H9 (cell line): ENCODE measurements at regions not wholly inside any gene's neighbourhood (a gene's known extent, or its start where the extent isn't known, plus 50 kb on each side); places are given as distances from the start of the nearest gene placed in this dataset.

Experiments used
- DNase-seq: peaks from one replicate; pipeline ENCODE4 v3.0.0-alpha.2; 2017
- H2AFZ ChIP-seq: one replicate; pipeline ENCODE4 v1.6.1; 2013; ENCODE audit warnings: mild to moderate bottlenecking, low read length, control low read depth, moderate library complexity
- H2AK5ac ChIP-seq: 2 replicates; pipeline ENCODE4 v1.6.1; 2013; ENCODE audit warnings: low read length, control low read depth, mixed read lengths; ENCODE audit not compliant: insufficient read length
- H2BK120ac ChIP-seq: one replicate; pipeline ENCODE4 v1.6.1; 2013; ENCODE audit warnings: low read depth, mild to moderate bottlenecking, low read length, control low read depth, inconsistent platforms; ENCODE audit not compliant: poor library complexity, severe bottlenecking
- H2BK12ac ChIP-seq: 2 replicates; pipeline ENCODE4 v1.6.1; 2013; ENCODE audit warnings: low read length, control low read depth, mixed read lengths, low read depth; ENCODE audit not compliant: insufficient read length
- H2BK15ac ChIP-seq: 2 replicates; pipeline ENCODE4 v1.6.1; 2013; ENCODE audit warnings: low read depth, low read length, control low read depth
- H2BK20ac ChIP-seq: one replicate; pipeline ENCODE4 v1.6.1; 2013; ENCODE audit warnings: low read depth, mild to moderate bottlenecking, low read length, control low read depth, inconsistent platforms; ENCODE audit not compliant: poor library complexity, severe bottlenecking
- H2BK5ac ChIP-seq: 2 replicates; pipeline ENCODE4 v1.6.1; 2013; ENCODE audit warnings: low read length, control low read depth, mixed read lengths; ENCODE audit not compliant: insufficient read length
- H3K14ac ChIP-seq: 2 replicates; pipeline ENCODE4 v1.6.1; 2013; ENCODE audit warnings: low read length, control low read depth; ENCODE audit not compliant: insufficient read depth
- H3K18ac ChIP-seq: 2 replicates; pipeline ENCODE4 v1.6.1; 2013; ENCODE audit warnings: low read depth, mild to moderate bottlenecking, mixed read lengths, low read length, control low read depth; ENCODE audit not compliant: insufficient read length
- H3K23ac ChIP-seq: 2 replicates; pipeline ENCODE4 v1.6.1; 2013; ENCODE audit warnings: low read length, control low read depth, mixed read lengths, low read depth; ENCODE audit not compliant: insufficient read length
- H3K23me2 ChIP-seq: 2 replicates; pipeline ENCODE4 v1.6.1; 2013; ENCODE audit warnings: low read depth, mild to moderate bottlenecking, mixed read lengths, low read length, control low read depth; ENCODE audit not compliant: insufficient read length, poor library complexity, severe bottlenecking
- H3K27ac ChIP-seq: 2 replicates; pipeline ENCODE4 v1.5.1; 2013; ENCODE audit warnings: low read length, control low read depth, mixed read lengths, low read depth; ENCODE audit not compliant: insufficient read length
- H3K27me3 ChIP-seq: 2 replicates; pipeline ENCODE4 v1.6.1; 2013; ENCODE audit warnings: low read length, control low read depth, inconsistent platforms; ENCODE audit not compliant: insufficient read depth
- H3K4ac ChIP-seq: 2 replicates; pipeline ENCODE4 v1.6.1; 2013; ENCODE audit warnings: low read depth, mild to moderate bottlenecking, control low read depth, inconsistent platforms, low read length, moderate library complexity
- H3K4me1 ChIP-seq: 2 replicates; pipeline ENCODE4 v1.6.1; 2013; ENCODE audit warnings: low read length, control low read depth, inconsistent platforms; ENCODE audit not compliant: insufficient read depth
- H3K4me2 ChIP-seq: 2 replicates; pipeline ENCODE4 v1.6.1; 2013; ENCODE audit warnings: low read length, control low read depth, mixed read lengths; ENCODE audit not compliant: insufficient read length, insufficient read depth
- H3K56ac ChIP-seq: 2 replicates; pipeline ENCODE4 v1.6.1; 2013; ENCODE audit warnings: low read depth, mild to moderate bottlenecking, mixed read lengths, low read length, control low read depth; ENCODE audit not compliant: insufficient read length
- H3K79me1 ChIP-seq: 2 replicates; pipeline ENCODE4 v1.6.1; 2013; ENCODE audit warnings: low read depth, mild to moderate bottlenecking, moderate library complexity, low read length, control low read depth, inconsistent platforms; ENCODE audit not compliant: insufficient read depth, poor library complexity, severe bottlenecking
- H3K79me2 ChIP-seq: 2 replicates; pipeline ENCODE4 v1.6.1; 2013; ENCODE audit warnings: low read length, control low read depth, inconsistent platforms; ENCODE audit not compliant: insufficient read depth
- H3K9ac ChIP-seq: 2 replicates; pipeline ENCODE4 v1.6.1; 2013; ENCODE audit warnings: low read length, control low read depth, mixed read lengths; ENCODE audit not compliant: insufficient read length; ENCODE audit errors: extremely low read depth
- H3K9me3 ChIP-seq: one replicate; pipeline ENCODE4 v1.6.1; 2013; ENCODE audit warnings: low read depth, low read length, inconsistent platforms; ENCODE audit not compliant: control insufficient read depth
- H3T11ph ChIP-seq: one replicate; pipeline ENCODE4 v1.6.1; 2013; ENCODE audit warnings: mild to moderate bottlenecking, low read length, control low read depth, inconsistent platforms
- H4K20me1 ChIP-seq: one replicate; pipeline ENCODE4 v1.6.1; 2013; ENCODE audit not compliant: control insufficient read depth, insufficient read length, insufficient read depth
- H4K5ac ChIP-seq: 2 replicates; pipeline ENCODE4 v1.6.1; 2013; ENCODE audit warnings: low read depth, mild to moderate bottlenecking, mixed read lengths, low read length, control low read depth; ENCODE audit not compliant: insufficient read length
- H4K8ac ChIP-seq: replicated peaks from 2 replicates; pipeline ENCODE4 v1.6.1; 2013; ENCODE audit warnings: low read length, control low read depth, mixed read lengths, low read depth; ENCODE audit not compliant: insufficient read length
- H4K91ac ChIP-seq: 2 replicates; pipeline ENCODE4 v1.6.1; 2013; ENCODE audit warnings: low read depth, mild to moderate bottlenecking, moderate library complexity, mixed read lengths, low read length, control low read depth; ENCODE audit not compliant: insufficient read length
- H3K27ac Mint-ChIP-seq, 3 experiments: 2 replicates in 2 of 3; 3 replicates in 1 of 3; pipeline ENCODE4 v1.8.0; 2020 to 2021; ENCODE audit warnings: mixed read lengths in 3 of 3, mild to moderate bottlenecking in 1 of 3, moderate library complexity in 1 of 3
- H3K27me3 Mint-ChIP-seq: 2 replicates; pipeline ENCODE4 v1.8.0; 2021; ENCODE audit warnings: low read depth, mild to moderate bottlenecking, moderate library complexity, mixed read lengths
- H3K36me3 Mint-ChIP-seq, 3 experiments: 2 replicates in 2 of 3; 3 replicates in 1 of 3; pipeline ENCODE4 v1.8.0; 2020 to 2021; ENCODE audit warnings: low read depth in 3 of 3, mixed read lengths in 3 of 3; ENCODE audit not compliant: insufficient read depth in 1 of 3
- H3K4me1 Mint-ChIP-seq, 2 experiments: 2 replicates each; pipeline ENCODE4 v1.8.0; 2020; ENCODE audit warnings: mixed read lengths in 2 of 2
- H3K4me3 Mint-ChIP-seq, 2 experiments: 2 replicates in 1 of 2; 3 replicates in 1 of 2; pipeline ENCODE4 v1.8.0; 2020 to 2021; ENCODE audit warnings: mild to moderate bottlenecking in 2 of 2, mixed read lengths in 2 of 2, moderate library complexity in 1 of 2
- H3K9me3 Mint-ChIP-seq, 2 experiments: 2 replicates in 1 of 2; 3 replicates in 1 of 2; pipeline ENCODE4 v1.8.0; 2020; ENCODE audit warnings: mild to moderate bottlenecking in 2 of 2, mixed read lengths in 2 of 2, moderate library complexity in 1 of 2
- WGBS: extraction: QIAGEN DNeasy Blood & Tissue Kit; methylation state at CpG from one replicate; pipeline ENCODE4 v1.1.7; 2013; ENCODE audit warnings: missing lambda C conversion rate, low lambda C conversion rate, mixed read lengths; ENCODE audit not compliant: insufficient read length; ENCODE audit errors: extremely low coverage; 5-methylcytosine and 5-hydroxymethylcytosine counted together
- TF ChIP-seq, protein P1 (sequence below): fragments of 200-600 bp; sonication (generic); conservative IDR thresholded peaks from 3 replicates; pipeline ENCODE4 v1.8.0; 2021; ENCODE audit warnings: antibody characterized with exemption, mild to moderate bottlenecking

DNA sequence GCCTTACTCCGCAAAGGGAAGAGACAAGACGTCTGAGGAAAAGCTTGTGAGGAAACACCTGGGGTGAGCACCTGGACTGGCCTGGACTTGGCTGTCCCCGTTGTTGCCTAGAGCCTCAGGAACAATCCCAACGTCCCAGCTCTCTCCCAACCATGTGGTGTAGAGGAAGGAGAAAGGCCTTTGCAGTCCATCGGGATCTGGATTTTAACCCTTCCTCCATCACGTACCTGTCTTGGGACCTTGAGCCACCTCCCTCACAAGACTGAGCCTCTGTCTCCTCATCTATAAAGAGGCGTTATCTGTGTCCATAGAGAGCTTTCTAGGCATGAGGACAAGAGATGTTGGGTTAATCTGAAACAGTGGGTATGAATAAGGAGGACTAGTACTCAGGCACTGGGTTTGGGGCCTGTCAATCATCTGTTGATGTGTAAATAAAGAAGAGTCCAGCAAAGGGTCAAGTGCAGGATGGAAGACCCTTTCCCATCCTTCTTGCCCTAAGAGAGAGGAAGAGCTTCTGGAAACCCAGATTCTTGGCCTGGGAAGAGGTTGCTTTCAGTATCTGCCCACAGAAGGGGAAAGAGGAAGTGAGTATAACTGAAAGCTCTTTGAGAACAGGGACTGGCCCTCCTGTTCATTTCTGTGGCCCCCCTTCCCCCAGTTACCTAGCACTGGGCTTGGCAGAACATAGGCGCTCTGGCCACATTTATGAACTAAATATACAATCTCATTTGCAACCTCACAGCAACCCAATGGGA is 137.1 kb downstream of the PJA1 start:
- TF ChIP-seq, protein P1, sequence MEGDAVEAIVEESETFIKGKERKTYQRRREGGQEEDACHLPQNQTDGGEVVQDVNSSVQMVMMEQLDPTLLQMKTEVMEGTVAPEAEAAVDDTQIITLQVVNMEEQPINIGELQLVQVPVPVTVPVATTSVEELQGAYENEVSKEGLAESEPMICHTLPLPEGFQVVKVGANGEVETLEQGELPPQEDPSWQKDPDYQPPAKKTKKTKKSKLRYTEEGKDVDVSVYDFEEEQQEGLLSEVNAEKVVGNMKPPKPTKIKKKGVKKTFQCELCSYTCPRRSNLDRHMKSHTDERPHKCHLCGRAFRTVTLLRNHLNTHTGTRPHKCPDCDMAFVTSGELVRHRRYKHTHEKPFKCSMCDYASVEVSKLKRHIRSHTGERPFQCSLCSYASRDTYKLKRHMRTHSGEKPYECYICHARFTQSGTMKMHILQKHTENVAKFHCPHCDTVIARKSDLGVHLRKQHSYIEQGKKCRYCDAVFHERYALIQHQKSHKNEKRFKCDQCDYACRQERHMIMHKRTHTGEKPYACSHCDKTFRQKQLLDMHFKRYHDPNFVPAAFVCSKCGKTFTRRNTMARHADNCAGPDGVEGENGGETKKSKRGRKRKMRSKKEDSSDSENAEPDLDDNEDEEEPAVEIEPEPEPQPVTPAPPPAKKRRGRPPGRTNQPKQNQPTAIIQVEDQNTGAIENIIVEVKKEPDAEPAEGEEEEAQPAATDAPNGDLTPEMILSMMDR = no peak
- no peak overlapping the region for H3K56ac ChIP-seq
- H3K4me2 ChIP-seq = no peak overlapping the region
- no peak overlapping the region for H3K23ac ChIP-seq
- peaks cover 51 to 64% of the 10 kb centered on the region in 2 experiments for H3K9me3 Mint-ChIP-seq
- H4K20me1 ChIP-seq = no peaks in the 10 kb centered on the region
- no peak overlapping the region for H3K4ac ChIP-seq
- no peaks in the 10 kb centered on the region for H3K79me1 ChIP-seq
- no CpG with 5 or more reads among the region's 8 CpGs for WGBS
- H3K27me3 ChIP-seq = no peaks in the 10 kb centered on the region
- no peak overlapping the region for H3K27ac Mint-ChIP-seq
- peaks cover 7% of the 10 kb centered on the region; the same call in 1 of the 2 replicates for H3K4me1 ChIP-seq
- peaks cover 15 to 19% of the 10 kb centered on the region in 2 experiments for H3K4me1 Mint-ChIP-seq
- H3K27me3 Mint-ChIP-seq = peaks cover 2% of the 10 kb centered on the region
- H4K91ac ChIP-seq = no peak overlapping the region
- no peak overlapping the region for H4K8ac ChIP-seq
- H3K4me3 Mint-ChIP-seq = no peak overlapping the region
- no peak overlapping the region for H2AK5ac ChIP-seq
- no peak overlapping the region for H3T11ph ChIP-seq
- no peaks in the 10 kb centered on the region for H3K79me2 ChIP-seq
- no peak overlapping the region for H4K5ac ChIP-seq
- no peak for DNase-seq
- no peak overlapping the region for H3K14ac ChIP-seq
- no peak overlapping the region for H3K27ac ChIP-seq
- no peak overlapping the region for H2BK5ac ChIP-seq
- peaks cover 0 to 3% (median 0%) of the 10 kb centered on the region in 3 experiments; a peak in 2 of 7 replicates for H3K36me3 Mint-ChIP-seq
- no peak overlapping the region for H3K18ac ChIP-seq
- no peak overlapping the region for H2BK15ac ChIP-seq
- H3K9ac ChIP-seq = no peak overlapping the region
- no peak overlapping the region for H2AFZ ChIP-seq
- no peaks in the 10 kb centered on the region for H3K23me2 ChIP-seq
- H2BK12ac ChIP-seq = no peak overlapping the region
- H2BK120ac ChIP-seq = no peak overlapping the region
- no peaks in the 10 kb centered on the region for H3K9me3 ChIP-seq
- H2BK20ac ChIP-seq = no peak overlapping the region
